Activated naive CD8-positive, alpha-beta T cell treated with anti-CD3 and anti-CD28 coated beads, Interleukin-2, amount 10 ng/mL, durations not matched to agents 7 days and 5 days (primary cell): ENCODE measurements at regions not wholly inside any gene's neighbourhood (a gene's known extent, or its start where the extent isn't known, plus 50 kb on each side); places are given as distances from the start of the nearest gene placed in this dataset.

Experiments
- ATAC-seq: fragments of 150-1000 bp; cut with Tn5 transposase; one replicate; pipeline ENCODE4 v1.10.0; 2021; ENCODE audit warnings: low read depth, moderate library complexity
- POLR2A ChIA-PET: fragments of 350-600 bp; sonication (Branson Sonifier 250); formaldehyde crosslinking; loops from one replicate; lab custom pipeline; 2021; ENCODE audit warnings: antibody characterized with exemption; lab: Charles Lee
- DNase-seq: peaks from one replicate; pipeline ENCODE4 v3.0.0; 2021
- H3K27ac Mint-ChIP-seq: one replicate; pipeline ENCODE4 v1.8.0; 2022; ENCODE audit warnings: mild to moderate bottlenecking, mixed read lengths
- H3K27me3 Mint-ChIP-seq: one replicate; pipeline ENCODE4 v1.8.0; 2022; ENCODE audit warnings: mild to moderate bottlenecking, moderate library complexity, mixed read lengths
- H3K36me3 Mint-ChIP-seq: one replicate; pipeline ENCODE4 v1.8.0; 2021; ENCODE audit warnings: mild to moderate bottlenecking, mixed read lengths
- H3K4me1 Mint-ChIP-seq: one replicate; pipeline ENCODE4 v1.8.0; 2021; ENCODE audit warnings: mixed read lengths
- H3K4me3 Mint-ChIP-seq: one replicate; pipeline ENCODE4 v1.8.0; 2022; ENCODE audit warnings: mild to moderate bottlenecking, moderate library complexity, mixed read lengths
- H3K9me3 Mint-ChIP-seq: one replicate; pipeline ENCODE4 v1.8.0; 2021; ENCODE audit warnings: mixed read lengths

- Mint-ChIP-seq H3K36me3 (no peaks in the 10 kb centered on the region), H3K4me1 (no peaks in the 10 kb centered on the region), H3K4me3 (no peak overlapping the region), H3K27me3 (no peaks in the 10 kb centered on the region), H3K9me3 (peaks cover 5% of the 10 kb centered on the region), H3K27ac (no peak overlapping the region)
- POLR2A ChIA-PET: no interaction called here
- ATAC-seq (no peak), DNase-seq (no peak)
Observed at GRCh38 chr12:66733321-66733720, 54.4 kb upstream of the GRIP1 start.

GRCh38 chr12:66733839-66734238 is 55.0 kb upstream of the GRIP1 start:
- Mint-ChIP-seq H3K4me3 (no peak overlapping the region), H3K36me3 (no peaks in the 10 kb centered on the region), H3K27me3 (no peaks in the 10 kb centered on the region), H3K9me3 (peaks cover 5% of the 10 kb centered on the region), H3K27ac (no peak overlapping the region), H3K4me1 (no peaks in the 10 kb centered on the region)
- DNase-seq: no peak
- ATAC-seq: no peak
- POLR2A ChIA-PET: no interaction called here

- DNase-seq: no peak
- Mint-ChIP-seq H3K27me3 (no peaks in the 10 kb centered on the region), H3K4me1 (no peaks in the 10 kb centered on the region), H3K9me3 (peaks cover 6% of the 10 kb centered on the region), H3K27ac (no peak overlapping the region), H3K4me3 (no peak overlapping the region), H3K36me3 (no peaks in the 10 kb centered on the region)
- POLR2A ChIA-PET: no interaction called here
- ATAC-seq: no peak
Observed at GRCh38 chr12:66735275-66735674, 56.4 kb upstream of the GRIP1 start.

GRCh38 chr12:66736931-66737330 is 58.1 kb upstream of the GRIP1 start:
- H3K4me1 Mint-ChIP-seq: peaks cover 2% of the 10 kb centered on the region
- POLR2A ChIA-PET: no interaction called here
- DNase-seq: no peak
- ATAC-seq: no peak
- no peaks in the 10 kb centered on the region for H3K27me3 Mint-ChIP-seq
- no peak overlapping the region for H3K4me3 Mint-ChIP-seq
- H3K27ac Mint-ChIP-seq: no peak overlapping the region
- H3K36me3 Mint-ChIP-seq: peaks cover 3% of the 10 kb centered on the region
- H3K9me3 Mint-ChIP-seq: peaks cover 6% of the 10 kb centered on the region

- no peak for DNase-seq
Observed at GRCh38 chr12:66739266-66739665, 60.4 kb upstream of the GRIP1 start.

GRCh38 chr12:66739940-66740651 is 61.2 kb upstream of the GRIP1 start:
- Mint-ChIP-seq H3K27me3 (no peaks in the 10 kb centered on the region), H3K9me3 (peaks cover 9% of the 10 kb centered on the region), H3K4me1 (peaks cover 11% of the 10 kb centered on the region), H3K36me3 (peaks cover 11% of the 10 kb centered on the region), H3K27ac (no peak overlapping the region), H3K4me3 (no peak overlapping the region)
- DNase-seq: no peak
- POLR2A ChIA-PET: no interaction called here
- no peak for ATAC-seq

More at GRCh38 chr12:66739266-66739665, 60.4 kb upstream of the GRIP1 start:
- no peak overlapping the region for H3K27ac Mint-ChIP-seq
- POLR2A ChIA-PET: no interaction called here
- no peak for ATAC-seq
- no peak overlapping the region for H3K4me3 Mint-ChIP-seq
- peaks cover 11% of the 10 kb centered on the region for H3K4me1 Mint-ChIP-seq
- peaks cover 9% of the 10 kb centered on the region for H3K9me3 Mint-ChIP-seq
- peaks cover 11% of the 10 kb centered on the region for H3K36me3 Mint-ChIP-seq
- no peaks in the 10 kb centered on the region for H3K27me3 Mint-ChIP-seq

GRCh38 chr12:66740732-66741131 is 61.9 kb upstream of the GRIP1 start:
- H3K4me1 Mint-ChIP-seq: peaks cover 11% of the 10 kb centered on the region
- no peak overlapping the region for H3K27ac Mint-ChIP-seq
- peaks cover 11% of the 10 kb centered on the region for H3K36me3 Mint-ChIP-seq
- POLR2A ChIA-PET: no interaction called here
- peaks cover 2% of the 10 kb centered on the region for H3K27me3 Mint-ChIP-seq
- peaks cover 9% of the 10 kb centered on the region for H3K9me3 Mint-ChIP-seq
- ATAC-seq (no peak), DNase-seq (no peak)
- H3K4me3 Mint-ChIP-seq: no peak overlapping the region

- H3K36me3 Mint-ChIP-seq: peaks cover 11% of the 10 kb centered on the region
- DNase-seq (no peak), ATAC-seq (no peak)
- H3K4me1 Mint-ChIP-seq: peaks cover 11% of the 10 kb centered on the region
- H3K27me3 Mint-ChIP-seq: peaks cover 5% of the 10 kb centered on the region
- H3K4me3 Mint-ChIP-seq: no peak overlapping the region
- peaks cover 9% of the 10 kb centered on the region for H3K9me3 Mint-ChIP-seq
- H3K27ac Mint-ChIP-seq: no peak overlapping the region
- POLR2A ChIA-PET: no interaction called here
Observed at GRCh38 chr12:66741919-66742318, 63.0 kb upstream of the GRIP1 start.

- peak overlapping the region; percentile 54 for H3K4me3 Mint-ChIP-seq
- H3K27ac Mint-ChIP-seq: peak overlapping the region; percentile 61
- peaks cover 5% of the 10 kb centered on the region for H3K27me3 Mint-ChIP-seq
- peaks cover 11% of the 10 kb centered on the region for H3K36me3 Mint-ChIP-seq
- no peak for ATAC-seq
- DNase-seq: no peak
- peaks cover 6% of the 10 kb centered on the region for H3K9me3 Mint-ChIP-seq
- POLR2A ChIA-PET: no interaction called here
- peaks cover 11% of the 10 kb centered on the region for H3K4me1 Mint-ChIP-seq
Observed at GRCh38 chr12:66742508-66743367, 63.9 kb upstream of the GRIP1 start.

GRCh38 chr12:66744461-66744860 is 65.6 kb upstream of the GRIP1 start:
- peaks cover 11% of the 10 kb centered on the region for H3K4me1 Mint-ChIP-seq
- H3K27ac Mint-ChIP-seq: no peak overlapping the region

GRCh38 chr12:66744956-66745383 is 66.1 kb upstream of the GRIP1 start:
- peaks cover 5% of the 10 kb centered on the region for H3K27me3 Mint-ChIP-seq
- DNase-seq (no peak), ATAC-seq (no peak)
- H3K4me1 Mint-ChIP-seq: peaks cover 11% of the 10 kb centered on the region
- H3K4me3 Mint-ChIP-seq: no peak overlapping the region
- no peak overlapping the region for H3K27ac Mint-ChIP-seq
- POLR2A ChIA-PET: no interaction called here
- peaks cover 11% of the 10 kb centered on the region for H3K36me3 Mint-ChIP-seq
- peaks cover 4% of the 10 kb centered on the region for H3K9me3 Mint-ChIP-seq

More at GRCh38 chr12:66744461-66744860, 65.6 kb upstream of the GRIP1 start:
- Mint-ChIP-seq H3K36me3 (peaks cover 11% of the 10 kb centered on the region), H3K27me3 (peaks cover 5% of the 10 kb centered on the region), H3K4me3 (no peak overlapping the region), H3K9me3 (peaks cover 4% of the 10 kb centered on the region)
- POLR2A ChIA-PET: no interaction called here
- ATAC-seq (no peak), DNase-seq (no peak)

GRCh38 chr12:66746489-66747201 is 67.8 kb upstream of the GRIP1 start:
- Mint-ChIP-seq H3K9me3 (peaks cover 3% of the 10 kb centered on the region), H3K27ac (no peak overlapping the region), H3K4me1 (peaks cover 11% of the 10 kb centered on the region), H3K36me3 (peaks cover 10% of the 10 kb centered on the region), H3K27me3 (peaks cover 8% of the 10 kb centered on the region), H3K4me3 (no peak overlapping the region)
- POLR2A ChIA-PET: no interaction called here
- no peak for DNase-seq
- ATAC-seq: no peak

- POLR2A ChIA-PET: no interaction called here
- DNase-seq: no peak
- Mint-ChIP-seq H3K9me3 (peaks cover 8% of the 10 kb centered on the region), H3K36me3 (peaks cover 8% of the 10 kb centered on the region), H3K4me3 (no peak overlapping the region), H3K27ac (no peak overlapping the region), H3K27me3 (peaks cover 6% of the 10 kb centered on the region), H3K4me1 (peaks cover 10% of the 10 kb centered on the region)
- no peak for ATAC-seq
Observed at GRCh38 chr12:66751432-66752113, 72.7 kb upstream of the GRIP1 start.
